ENCODE measurements at regions not wholly inside any gene's neighbourhood (a gene's known extent, or its start where the extent isn't known, plus 50 kb on each side); places are given as distances from the start of the nearest gene placed in this dataset.

DNA sequence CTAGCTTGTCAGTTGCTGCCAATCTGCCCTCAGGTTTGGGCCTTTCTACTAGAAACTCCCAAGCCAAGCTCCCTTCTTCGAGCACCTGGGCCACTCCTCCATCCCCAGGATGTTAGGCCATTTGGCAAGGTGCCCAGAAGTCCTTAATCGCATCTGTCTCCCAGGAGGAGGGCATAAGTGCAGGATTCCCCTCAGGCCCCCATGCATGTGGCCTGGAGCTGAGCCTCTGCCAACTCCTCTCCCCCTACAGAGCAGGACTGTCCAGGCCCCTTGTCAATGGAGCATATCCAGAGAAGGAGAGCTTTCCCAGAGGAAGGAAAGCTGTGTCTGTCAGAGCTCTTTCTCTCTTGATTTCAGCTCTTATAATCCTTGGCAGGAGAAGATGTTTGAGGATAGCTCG is 182.6 kb upstream of the ROPN1 start:
- TF ChIP-seq, protein P1, sequence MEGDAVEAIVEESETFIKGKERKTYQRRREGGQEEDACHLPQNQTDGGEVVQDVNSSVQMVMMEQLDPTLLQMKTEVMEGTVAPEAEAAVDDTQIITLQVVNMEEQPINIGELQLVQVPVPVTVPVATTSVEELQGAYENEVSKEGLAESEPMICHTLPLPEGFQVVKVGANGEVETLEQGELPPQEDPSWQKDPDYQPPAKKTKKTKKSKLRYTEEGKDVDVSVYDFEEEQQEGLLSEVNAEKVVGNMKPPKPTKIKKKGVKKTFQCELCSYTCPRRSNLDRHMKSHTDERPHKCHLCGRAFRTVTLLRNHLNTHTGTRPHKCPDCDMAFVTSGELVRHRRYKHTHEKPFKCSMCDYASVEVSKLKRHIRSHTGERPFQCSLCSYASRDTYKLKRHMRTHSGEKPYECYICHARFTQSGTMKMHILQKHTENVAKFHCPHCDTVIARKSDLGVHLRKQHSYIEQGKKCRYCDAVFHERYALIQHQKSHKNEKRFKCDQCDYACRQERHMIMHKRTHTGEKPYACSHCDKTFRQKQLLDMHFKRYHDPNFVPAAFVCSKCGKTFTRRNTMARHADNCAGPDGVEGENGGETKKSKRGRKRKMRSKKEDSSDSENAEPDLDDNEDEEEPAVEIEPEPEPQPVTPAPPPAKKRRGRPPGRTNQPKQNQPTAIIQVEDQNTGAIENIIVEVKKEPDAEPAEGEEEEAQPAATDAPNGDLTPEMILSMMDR (IDR thresholded peaks at IDR 0.05; ENCODE audit: low read length), result no peak
- TF ChIP-seq EZH2 (optimal IDR thresholded peaks at IDR 0.05; ENCODE audit: low read depth, low read length) (no peak), EZH2phosphoT487 (IDR thresholded peaks at IDR 0.05; ENCODE audit: low read length) (no peak)
